ENCODE measurements at regions not wholly inside any gene's neighbourhood (a gene's known extent, or its start where the extent isn't known, plus 50 kb on each side); places are given as distances from the start of the nearest gene placed in this dataset.
A peak's percentile ranks its signal among the peaks of the same experiment; 100 is the strongest.
"Not testable (repeated sequence)": the region's sequence is repeated elsewhere in the genome, so short reads cannot be mapped to it uniquely, and the experiment has no call there.

GRCh38 chr2:194819367-194819766, 837.7 kb upstream of the SLC39A10 start:
- H3K4me3 ChIP-seq (ENCODE audit: low read depth, low read length), result no peak overlapping the region
- DNase-seq (ENCODE audit: low read depth), result no peak

- H3K4me3 ChIP-seq (ENCODE audit: low read depth, low read length), result no peak overlapping the region
- DNase-seq (ENCODE audit: low read depth), result no peak
Observed at GRCh38 chr2:194815475-194815874, 841.6 kb upstream of the SLC39A10 start.

- H3K4me3 ChIP-seq (ENCODE audit: low read depth, low read length), result no peak overlapping the region
- no peak for DNase-seq (ENCODE audit: low read depth)
Observed at GRCh38 chr2:194802589-194802988, 854.4 kb upstream of the SLC39A10 start.

GRCh38 chr2:194787071-194787470, 870.0 kb upstream of the SLC39A10 start:
- H3K4me3 ChIP-seq (ENCODE audit: low read depth, low read length); DNase-seq (ENCODE audit: low read depth): not testable (repeated sequence)

GRCh38 chr2:194771394-194771793, 885.6 kb upstream of the SLC39A10 start:
- DNase-seq (ENCODE audit: low read depth), result not testable (repeated sequence)

GRCh38 chr2:194769030-194769429, 888.0 kb upstream of the SLC39A10 start:
- no peak for DNase-seq (ENCODE audit: low read depth)
- H3K4me3 ChIP-seq (ENCODE audit: low read depth, low read length), result no peak overlapping the region

More at GRCh38 chr2:194771394-194771793, 885.6 kb upstream of the SLC39A10 start:
- not testable (repeated sequence) for H3K4me3 ChIP-seq (ENCODE audit: low read depth, low read length)

GRCh38 chr2:194765723-194766122, 891.3 kb upstream of the SLC39A10 start:
- no peak for DNase-seq (ENCODE audit: low read depth)
- H3K4me3 ChIP-seq (ENCODE audit: low read depth, low read length), result no peak overlapping the region

- H3K4me3 ChIP-seq (ENCODE audit: low read depth, low read length), result no peak overlapping the region
- DNase-seq (ENCODE audit: low read depth), result peak; percentile 55
Observed at GRCh38 chr2:194750926-194751325, 906.1 kb upstream of the SLC39A10 start.

- no peak for DNase-seq (ENCODE audit: low read depth)
- H3K4me3 ChIP-seq (ENCODE audit: low read depth, low read length), result no peak overlapping the region
Observed at GRCh38 chr2:194745557-194746146, 911.4 kb upstream of the SLC39A10 start.

GRCh38 chr2:194742706-194743105, 914.3 kb upstream of the SLC39A10 start:
- no peak for DNase-seq (ENCODE audit: low read depth)
- H3K4me3 ChIP-seq (ENCODE audit: low read depth, low read length), result no peak overlapping the region

GRCh38 chr2:194739217-194739616, 917.8 kb upstream of the SLC39A10 start:
- no peak overlapping the region for H3K4me3 ChIP-seq (ENCODE audit: low read depth, low read length)
- no peak for DNase-seq (ENCODE audit: low read depth)

- DNase-seq (ENCODE audit: low read depth), result no peak
- H3K4me3 ChIP-seq (ENCODE audit: low read depth, low read length), result no peak overlapping the region
Observed at GRCh38 chr2:194735837-194736542, 921.0 kb upstream of the SLC39A10 start.

GRCh38 chr2:194730266-194730665, 926.8 kb upstream of the SLC39A10 start:
- DNase-seq (ENCODE audit: low read depth), result no peak
- no peak overlapping the region for H3K4me3 ChIP-seq (ENCODE audit: low read depth, low read length)

- H3K4me3 ChIP-seq (ENCODE audit: low read depth, low read length), result no peak overlapping the region
Observed at GRCh38 chr2:194725169-194725568, 931.9 kb upstream of the SLC39A10 start.

GRCh38 chr2:194723446-194723845, 933.6 kb upstream of the SLC39A10 start:
- peak; percentile 23 for DNase-seq (ENCODE audit: low read depth)

More at GRCh38 chr2:194725169-194725568, 931.9 kb upstream of the SLC39A10 start:
- DNase-seq (ENCODE audit: low read depth), result no peak

GRCh38 chr2:194721227-194721626, 935.8 kb upstream of the SLC39A10 start:
- no peak overlapping the region for H3K4me3 ChIP-seq (ENCODE audit: low read depth, low read length)
- no peak for DNase-seq (ENCODE audit: low read depth)

More at GRCh38 chr2:194723446-194723845, 933.6 kb upstream of the SLC39A10 start:
- no peak overlapping the region for H3K4me3 ChIP-seq (ENCODE audit: low read depth, low read length)

GRCh38 chr2:194720462-194720861, 936.6 kb upstream of the SLC39A10 start:
- H3K4me3 ChIP-seq (ENCODE audit: low read depth, low read length), result no peak overlapping the region

GRCh38 chr2:194718881-194719280, 938.1 kb upstream of the SLC39A10 start:
- no peak overlapping the region for H3K4me3 ChIP-seq (ENCODE audit: low read depth, low read length)
- DNase-seq (ENCODE audit: low read depth), result no peak

More at GRCh38 chr2:194720462-194720861, 936.6 kb upstream of the SLC39A10 start:
- no peak for DNase-seq (ENCODE audit: low read depth)

- no peak overlapping the region for H3K4me3 ChIP-seq (ENCODE audit: low read depth, low read length)
- no peak for DNase-seq (ENCODE audit: low read depth)
Observed at GRCh38 chr2:194714541-194714940, 942.5 kb upstream of the SLC39A10 start.

- DNase-seq (ENCODE audit: low read depth), result no peak
- no peak overlapping the region for H3K4me3 ChIP-seq (ENCODE audit: low read depth, low read length)
Observed at GRCh38 chr2:194709840-194710239, 947.2 kb upstream of the SLC39A10 start.

- H3K4me3 ChIP-seq (ENCODE audit: low read depth, low read length), result no peak overlapping the region
- no peak for DNase-seq (ENCODE audit: low read depth)
Observed at GRCh38 chr2:194706179-194706578, 950.8 kb upstream of the SLC39A10 start.

All from skeletal muscle cell (primary cell).